CD4-positive, alpha-beta T cell treated with Interleukin-21 for 1 hour (primary cell): ENCODE measurements at regions not wholly inside any gene's neighbourhood (a gene's known extent, or its start where the extent isn't known, plus 50 kb on each side); places are given as distances from the start of the nearest gene placed in this dataset.

ENCODE experiments used
- DNase-seq: peaks from one replicate; pipeline ENCODE4 v3.0.0-alpha.2; 2020

- DNase-seq = no peak
Observed at GRCh38 chr2:120999377-121000097, 263.9 kb downstream of the GLI2 start.

GRCh38 chr2:121000804-121001203 is 265.1 kb downstream of the GLI2 start:
- no peak for DNase-seq

GRCh38 chr2:121001641-121002040 is 266.0 kb downstream of the GLI2 start:
- no peak for DNase-seq

- DNase-seq = no peak
Observed at GRCh38 chr2:121002597-121002996, 266.9 kb downstream of the GLI2 start.

GRCh38 chr2:121003391-121003790 is 267.7 kb downstream of the GLI2 start:
- no peak for DNase-seq

- no peak for DNase-seq
Observed at GRCh38 chr2:121004359-121004758, 268.7 kb downstream of the GLI2 start.

GRCh38 chr2:121004950-121005349 is 269.3 kb downstream of the GLI2 start:
- DNase-seq = no peak

- no peak for DNase-seq
Observed at GRCh38 chr2:121005453-121005852, 269.8 kb downstream of the GLI2 start.

- DNase-seq = no peak
Observed at GRCh38 chr2:121006743-121007489, 271.2 kb downstream of the GLI2 start.

- no peak for DNase-seq
Observed at GRCh38 chr2:121007490-121007853, 271.8 kb downstream of the GLI2 start.

- no peak for DNase-seq
Observed at GRCh38 chr2:121008975-121009374, 273.3 kb downstream of the GLI2 start.

GRCh38 chr2:121010998-121011397 is 274.0 kb downstream of the TFCP2L1 start:
- DNase-seq = no peak

- no peak for DNase-seq
Observed at GRCh38 chr2:121014876-121015275, 270.1 kb downstream of the TFCP2L1 start.

- DNase-seq = no peak
Observed at GRCh38 chr2:121015971-121016485, 269.0 kb downstream of the TFCP2L1 start.

- DNase-seq = no peak
Observed at GRCh38 chr2:121017396-121017795, 267.6 kb downstream of the TFCP2L1 start.

GRCh38 chr2:121018136-121019061 is 266.6 kb downstream of the TFCP2L1 start:
- DNase-seq = no peak

- no peak for DNase-seq
Observed at GRCh38 chr2:121019071-121019470, 265.9 kb downstream of the TFCP2L1 start.

GRCh38 chr2:121019756-121020155 is 265.2 kb downstream of the TFCP2L1 start:
- no peak for DNase-seq

GRCh38 chr2:121021685-121022084 is 263.3 kb downstream of the TFCP2L1 start:
- DNase-seq = no peak

- DNase-seq = no peak
Observed at GRCh38 chr2:121028577-121028976, 256.4 kb downstream of the TFCP2L1 start.

GRCh38 chr2:121030523-121030922 is 254.5 kb downstream of the TFCP2L1 start:
- no peak for DNase-seq

GRCh38 chr2:121031568-121032340 is 253.2 kb downstream of the TFCP2L1 start:
- DNase-seq = no peak
